ENCODE measurements at regions not wholly inside any gene's neighbourhood (a gene's known extent, or its start where the extent isn't known, plus 50 kb on each side); places are given as distances from the start of the nearest gene placed in this dataset.

- no peak for DNase-seq (ENCODE audit: low spot score)
These were observed 636.6 kb downstream of the FAT4 start for GRCh38 chr4:125951261-125951887.

- DNase-seq (ENCODE audit: low spot score) = no peak
These were observed 637.9 kb downstream of the FAT4 start for GRCh38 chr4:125952631-125953030.

GRCh38 chr4:125956276-125956675, 641.5 kb downstream of the FAT4 start:
- DNase-seq (ENCODE audit: low spot score) = no peak

- DNase-seq (ENCODE audit: low spot score) = no peak
These were observed 643.8 kb downstream of the FAT4 start for GRCh38 chr4:125958519-125958918.

GRCh38 chr4:125961626-125962025, 646.9 kb downstream of the FAT4 start:
- no peak for DNase-seq (ENCODE audit: low spot score)

- no peak for DNase-seq (ENCODE audit: low spot score)
These were observed 661.2 kb downstream of the FAT4 start for GRCh38 chr4:125975861-125976397.

- no peak for DNase-seq (ENCODE audit: low spot score)
These were observed 665.2 kb downstream of the FAT4 start for GRCh38 chr4:125979950-125980349.

- DNase-seq (ENCODE audit: low spot score) = no peak
These were observed 668.4 kb downstream of the FAT4 start for GRCh38 chr4:125983168-125983567.

- no peak for DNase-seq (ENCODE audit: low spot score)
These were observed 671.1 kb downstream of the FAT4 start for GRCh38 chr4:125985856-125986255.

- DNase-seq (ENCODE audit: low spot score) = no peak
These were observed 671.6 kb downstream of the FAT4 start for GRCh38 chr4:125986307-125986706.

- no peak for DNase-seq (ENCODE audit: low spot score)
These were observed 673.7 kb downstream of the FAT4 start for GRCh38 chr4:125988464-125988863.

GRCh38 chr4:125991398-125991797, 676.6 kb downstream of the FAT4 start:
- no peak for DNase-seq (ENCODE audit: low spot score)

GRCh38 chr4:125992891-125993290, 678.1 kb downstream of the FAT4 start:
- no peak for DNase-seq (ENCODE audit: low spot score)

- no peak for DNase-seq (ENCODE audit: low spot score)
These were observed 679.3 kb downstream of the FAT4 start for GRCh38 chr4:125994024-125994423.

GRCh38 chr4:125994430-125994829, 679.7 kb downstream of the FAT4 start:
- DNase-seq (ENCODE audit: low spot score) = no peak

GRCh38 chr4:126004941-126005340, 690.2 kb downstream of the FAT4 start:
- no peak for DNase-seq (ENCODE audit: low spot score)

GRCh38 chr4:126007142-126007541, 692.4 kb downstream of the FAT4 start:
- DNase-seq (ENCODE audit: low spot score) = no peak

GRCh38 chr4:126012691-126013290, 698.0 kb downstream of the FAT4 start:
- DNase-seq (ENCODE audit: low spot score) = no peak

GRCh38 chr4:126018274-126018673, 703.5 kb downstream of the FAT4 start:
- DNase-seq (ENCODE audit: low spot score) = no peak

GRCh38 chr4:126023896-126024295, 709.1 kb downstream of the FAT4 start:
- no peak for DNase-seq (ENCODE audit: low spot score)

GRCh38 chr4:126027601-126028000, 712.8 kb downstream of the FAT4 start:
- DNase-seq (ENCODE audit: low spot score) = no peak

- DNase-seq (ENCODE audit: low spot score) = no peak
These were observed 714.1 kb downstream of the FAT4 start for GRCh38 chr4:126028876-126029275.

GRCh38 chr4:126037231-126037630, 722.5 kb downstream of the FAT4 start:
- DNase-seq (ENCODE audit: low spot score) = no peak
